ENCODE measurements at regions not wholly inside any gene's neighbourhood (a gene's known extent, or its start where the extent isn't known, plus 50 kb on each side); places are given as distances from the start of the nearest gene placed in this dataset.
"Not testable (repeated sequence)": the region's sequence is repeated elsewhere in the genome, so short reads cannot be mapped to it uniquely, and the experiment has no call there.

GRCh38 chr1:157230500-157230899 lies 92.3 kb upstream of the ETV3 start:
- DNase-seq (ENCODE audit: low read depth in 2 of 2), result no peak

DNA sequence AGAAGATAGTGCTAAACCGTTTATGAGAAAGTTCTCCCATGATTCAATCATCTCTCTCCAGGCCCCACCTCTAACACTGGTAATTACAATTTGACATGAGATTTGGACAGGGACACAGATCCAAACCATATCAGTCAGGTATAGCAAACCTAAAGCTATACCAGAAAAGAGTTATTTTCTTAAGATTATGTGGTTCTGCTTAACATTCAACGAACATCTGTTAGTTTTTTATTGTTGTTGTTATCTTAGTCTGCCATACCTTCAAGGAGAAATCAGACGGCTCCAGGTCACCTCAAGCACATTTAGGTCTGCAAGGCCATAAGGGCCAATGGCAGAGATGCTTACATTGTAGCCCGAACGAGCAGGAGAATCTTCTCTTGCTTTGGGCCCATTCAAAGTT lies 89.5 kb upstream of the ETV3 start:
- no peak for DNase-seq (ENCODE audit: low read depth in 2 of 2)

DNA sequence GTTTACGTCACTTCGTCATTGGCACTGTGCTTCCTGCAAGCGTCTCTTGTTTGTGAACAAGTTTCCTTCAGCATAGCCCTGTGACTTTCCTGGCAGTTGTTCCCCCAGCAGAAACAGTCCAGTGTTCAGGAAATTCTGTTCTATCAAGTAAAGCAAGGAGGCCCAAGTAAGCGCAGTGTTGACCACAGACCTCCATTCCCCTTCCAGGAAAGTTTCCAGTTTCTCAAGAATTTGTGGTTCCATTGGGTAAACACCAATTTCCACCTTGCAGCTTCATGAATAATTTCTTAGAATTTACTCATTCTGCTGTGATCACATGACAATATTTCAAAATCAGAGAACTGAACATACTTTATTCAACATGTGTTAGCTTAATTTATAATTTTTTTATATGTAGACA lies 88.5 kb upstream of the ETV3 start:
- no peak for DNase-seq (ENCODE audit: low read depth in 2 of 2)

DNA sequence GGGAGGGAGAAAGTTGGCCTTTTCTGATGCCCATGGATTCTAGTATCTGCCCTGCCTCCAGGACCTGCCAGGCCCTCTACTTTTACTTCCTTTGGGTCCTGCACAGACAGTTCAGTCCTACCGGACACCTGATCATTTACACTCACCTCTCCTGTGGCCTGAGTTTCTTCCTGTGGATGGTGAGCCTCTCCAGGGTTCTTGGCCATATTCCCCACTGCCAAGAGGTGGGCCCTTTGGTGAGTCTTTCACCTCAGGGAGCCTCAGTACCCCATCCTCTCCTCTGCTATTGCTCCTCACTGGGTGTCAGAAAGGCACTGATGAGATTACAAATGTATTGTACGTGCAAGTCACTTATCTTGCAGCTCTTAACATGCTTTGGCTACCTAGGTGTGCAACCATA lies 81.4 kb upstream of the ETV3 start:
- no peak for DNase-seq (ENCODE audit: low read depth in 2 of 2)

DNA sequence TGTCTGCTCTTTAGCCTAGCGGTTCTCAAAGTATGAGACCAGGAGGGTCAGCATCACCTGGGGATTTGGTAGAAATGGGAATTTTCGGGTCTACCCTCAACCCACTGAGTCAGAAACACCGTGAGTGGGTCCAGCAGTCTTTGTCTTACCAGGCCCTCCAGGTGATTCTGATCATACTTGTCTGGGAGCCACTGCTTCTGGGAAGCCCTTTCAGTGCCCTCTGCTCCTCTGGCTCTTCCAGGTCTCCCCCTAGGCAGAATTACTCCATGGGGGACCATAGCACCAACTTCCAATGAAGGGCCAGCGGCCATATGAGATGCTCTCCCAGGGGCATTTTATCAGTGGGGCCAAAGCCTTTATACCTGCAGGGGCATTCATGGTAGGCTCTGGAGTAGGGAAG lies 81.0 kb upstream of the ETV3 start:
- no peak for DNase-seq (ENCODE audit: low read depth in 2 of 2)

DNA sequence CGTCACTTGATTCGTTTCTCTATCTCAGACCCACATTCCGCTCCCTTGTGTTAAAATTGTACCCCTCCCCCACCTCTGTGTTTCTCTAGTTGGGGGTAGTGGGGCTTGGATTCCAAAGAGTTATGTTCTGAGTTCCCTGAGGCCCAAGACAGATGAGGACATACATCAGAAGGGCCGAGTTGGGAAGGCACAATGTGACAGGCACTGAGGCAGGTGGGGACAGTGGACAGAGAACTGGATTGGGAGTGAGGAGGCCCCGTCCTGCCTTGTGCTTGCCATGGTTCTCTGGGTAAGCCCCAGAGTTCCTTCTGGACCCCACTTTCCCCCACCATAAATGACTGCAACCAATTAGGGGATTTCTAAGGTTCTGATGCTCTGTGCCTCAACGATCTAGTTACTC lies 80.5 kb upstream of the ETV3 start:
- DNase-seq (ENCODE audit: low read depth in 2 of 2), result no peak

DNA sequence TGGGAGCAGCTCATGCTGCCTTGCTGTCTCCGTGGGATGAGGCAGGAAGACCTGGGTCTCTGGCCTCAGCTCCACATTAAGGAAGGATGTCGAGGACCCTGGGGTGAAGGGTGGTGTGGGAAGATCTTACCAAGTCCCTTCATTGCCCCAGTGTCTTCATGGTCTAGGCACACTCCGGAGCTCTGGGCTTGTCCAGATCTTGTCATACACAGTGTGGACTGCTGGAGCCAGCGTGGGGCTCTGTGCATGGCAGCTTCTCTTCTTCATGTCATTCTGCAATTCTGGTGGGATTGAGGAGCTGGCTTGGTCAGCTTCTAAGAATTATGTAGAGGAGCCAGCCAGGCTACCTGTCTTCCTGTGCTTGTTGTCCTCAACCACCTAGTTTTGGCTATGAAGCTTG lies 79.3 kb upstream of the ETV3 start:
- DNase-seq (ENCODE audit: low read depth in 2 of 2), result no peak

DNA sequence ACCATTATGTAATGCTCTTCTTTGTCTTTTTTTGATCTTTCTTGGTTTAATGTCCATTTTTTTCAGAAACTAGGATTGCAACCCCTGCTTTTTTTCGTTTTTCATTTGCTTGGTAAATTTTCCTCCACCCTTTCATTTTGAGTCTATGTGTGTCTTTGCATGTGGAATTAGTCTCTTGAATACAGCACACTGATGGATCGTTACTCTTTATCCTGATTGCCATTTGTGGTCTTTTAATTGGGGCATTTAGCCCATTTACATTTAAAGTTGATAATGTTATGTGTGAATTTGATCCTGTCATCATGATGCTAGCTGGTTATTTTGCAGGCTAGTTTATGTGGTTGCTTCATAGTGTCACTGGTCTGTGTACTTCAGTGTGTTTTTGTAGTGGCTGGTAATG lies 75.6 kb upstream of the ETV3 start:
- DNase-seq (ENCODE audit: low read depth in 2 of 2), result no peak

- no peak for DNase-seq (ENCODE audit: low read depth in 2 of 2)
These were observed 71.3 kb upstream of the ETV3 start for GRCh38 chr1:157209514-157209913.

DNA sequence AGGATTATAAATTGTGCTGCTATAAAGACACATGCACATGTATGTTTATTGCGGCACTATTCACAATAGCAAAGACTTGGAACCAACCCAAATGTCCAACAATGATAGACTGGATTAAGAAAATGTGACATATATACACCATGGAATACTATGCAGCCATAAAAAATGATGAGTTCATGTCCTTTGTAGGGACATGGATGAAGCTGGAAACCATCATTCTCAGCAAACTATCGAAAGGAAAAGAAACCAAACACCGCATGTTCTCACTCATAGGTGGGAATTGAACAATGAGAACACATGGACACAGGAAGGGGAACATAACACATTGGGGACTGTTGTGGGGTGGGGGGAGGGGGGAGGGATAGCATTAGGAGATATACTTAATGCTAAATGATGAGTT lies 67.8 kb upstream of the ETV3 start:
- DNase-seq (ENCODE audit: low read depth in 2 of 2), result not testable (repeated sequence)

GRCh38 chr1:157203166-157203565 lies 65.0 kb upstream of the ETV3 start:
- no peak for DNase-seq (ENCODE audit: low read depth in 2 of 2)

- DNase-seq (ENCODE audit: low read depth in 2 of 2), result no peak
These were observed 64.1 kb upstream of the ETV3 start for GRCh38 chr1:157202331-157202730.

GRCh38 chr1:157201767-157202166 lies 63.6 kb upstream of the ETV3 start:
- no peak for DNase-seq (ENCODE audit: low read depth in 2 of 2)

- no peak for DNase-seq (ENCODE audit: low read depth in 2 of 2)
These were observed 62.3 kb upstream of the ETV3 start for GRCh38 chr1:157200451-157200850.

- DNase-seq (ENCODE audit: low read depth in 2 of 2), result no peak
These were observed 61.2 kb upstream of the ETV3 start for GRCh38 chr1:157199421-157199755.

DNA sequence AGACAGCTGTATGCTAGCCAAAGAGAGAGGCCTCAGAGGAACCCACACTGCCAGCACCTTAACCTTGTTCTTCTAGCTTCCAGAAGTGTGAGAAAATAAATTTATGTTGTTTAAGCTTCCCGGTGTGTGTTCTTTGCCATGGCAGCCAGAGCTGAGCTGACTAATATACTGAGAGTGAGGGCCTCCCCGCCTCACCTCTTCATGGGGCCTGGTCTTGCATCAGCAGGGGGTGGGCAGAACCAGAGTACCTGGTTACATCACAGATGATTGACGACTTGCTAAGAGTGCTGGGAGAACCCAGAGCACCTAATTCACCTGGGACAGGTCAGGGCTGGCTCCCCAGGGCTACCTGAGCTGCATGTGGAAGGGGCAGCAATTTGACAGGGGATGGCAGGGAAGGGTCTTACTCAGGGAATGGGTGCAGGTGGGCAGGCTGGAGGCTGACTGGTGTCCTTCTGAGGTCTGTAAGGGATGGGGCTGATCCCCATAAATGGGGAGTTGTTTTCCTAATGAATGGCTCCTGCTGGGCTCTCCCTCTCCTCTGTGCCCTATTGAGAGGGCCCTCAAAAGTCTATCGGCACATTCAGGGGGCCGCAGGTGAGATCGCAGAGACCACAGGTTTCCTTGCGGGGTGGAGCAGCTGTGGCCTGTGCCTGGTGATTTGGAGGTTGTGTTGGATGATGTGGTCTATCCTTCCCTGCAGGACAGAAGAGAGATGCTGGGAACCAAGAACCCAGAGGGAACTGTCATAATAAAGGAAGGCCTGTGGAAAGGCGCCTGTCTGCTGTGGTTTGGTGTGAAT lies 60.6 kb upstream of the ETV3 start:
- no peak for DNase-seq (ENCODE audit: low read depth in 2 of 2)

DNA sequence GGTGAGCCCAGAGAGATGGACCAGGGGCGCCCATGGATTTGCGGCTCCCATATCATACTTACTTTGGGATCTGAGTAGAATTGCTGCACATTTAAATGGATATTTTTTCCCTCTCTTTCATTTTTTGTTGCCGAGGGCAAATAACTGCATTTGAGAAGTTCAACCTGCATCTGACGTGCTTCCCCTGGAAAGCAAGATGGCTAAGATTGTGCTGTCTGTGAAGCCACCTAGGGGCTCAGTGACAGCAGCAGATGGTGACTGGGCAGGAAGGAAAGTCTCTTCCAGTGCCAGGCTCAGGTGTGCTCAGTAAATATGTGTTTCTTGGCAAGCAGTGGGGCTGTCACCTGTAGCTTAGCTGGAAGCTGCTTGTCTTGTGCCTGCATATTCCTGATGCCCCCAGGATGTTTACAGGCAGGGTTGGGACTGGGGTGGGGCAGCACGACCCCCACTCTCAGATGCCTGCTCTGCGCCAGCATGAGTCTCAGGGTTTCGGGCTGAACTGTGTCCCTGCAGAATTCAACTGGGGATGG lies 59.8 kb upstream of the ETV3 start:
- DNase-seq (ENCODE audit: low read depth in 2 of 2), result no peak

- DNase-seq (ENCODE audit: low read depth in 2 of 2), result not testable (repeated sequence)
These were observed 58.7 kb upstream of the ETV3 start for GRCh38 chr1:157196670-157197456.

GRCh38 chr1:157196245-157196543 lies 58.0 kb upstream of the ETV3 start:
- no peak for DNase-seq (ENCODE audit: low read depth in 2 of 2)

DNA sequence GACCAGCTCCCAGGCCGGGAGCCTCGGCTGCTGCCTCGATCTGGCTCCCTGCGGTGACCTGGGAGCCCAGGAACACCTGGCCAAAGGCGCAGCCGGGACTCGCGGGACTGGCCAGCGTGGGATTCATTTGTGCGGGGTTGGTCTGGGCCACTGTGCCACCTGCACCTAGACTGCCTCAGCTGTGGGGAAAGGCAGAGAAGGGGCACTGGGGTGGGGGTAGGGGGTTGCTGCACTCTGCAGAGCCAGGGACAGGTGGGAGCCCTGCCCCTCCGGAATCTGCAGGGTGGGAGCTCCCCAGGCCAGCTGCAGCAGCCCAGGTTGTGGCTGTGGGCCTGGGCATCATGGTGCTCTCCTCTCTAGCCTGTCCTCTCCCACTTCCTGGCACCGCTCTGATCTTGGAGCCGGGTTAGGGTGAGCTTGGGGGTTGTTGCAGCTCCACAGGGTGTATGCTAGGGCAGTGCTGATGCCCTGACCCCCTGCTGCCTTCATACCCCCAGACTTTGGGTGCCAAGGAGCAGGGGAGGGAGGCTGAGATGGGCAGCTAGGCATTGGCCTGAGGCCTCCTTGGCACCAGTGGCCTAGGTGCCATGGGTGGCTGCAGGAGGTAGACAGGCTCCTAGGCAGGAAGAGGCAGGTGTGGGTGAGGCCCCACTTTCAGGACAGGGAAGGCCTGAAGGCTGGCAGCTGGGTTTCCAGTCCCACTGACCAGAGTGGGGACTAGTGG lies 57.5 kb upstream of the ETV3 start:
- DNase-seq (ENCODE audit: low read depth in 2 of 2), result no peak

DNA sequence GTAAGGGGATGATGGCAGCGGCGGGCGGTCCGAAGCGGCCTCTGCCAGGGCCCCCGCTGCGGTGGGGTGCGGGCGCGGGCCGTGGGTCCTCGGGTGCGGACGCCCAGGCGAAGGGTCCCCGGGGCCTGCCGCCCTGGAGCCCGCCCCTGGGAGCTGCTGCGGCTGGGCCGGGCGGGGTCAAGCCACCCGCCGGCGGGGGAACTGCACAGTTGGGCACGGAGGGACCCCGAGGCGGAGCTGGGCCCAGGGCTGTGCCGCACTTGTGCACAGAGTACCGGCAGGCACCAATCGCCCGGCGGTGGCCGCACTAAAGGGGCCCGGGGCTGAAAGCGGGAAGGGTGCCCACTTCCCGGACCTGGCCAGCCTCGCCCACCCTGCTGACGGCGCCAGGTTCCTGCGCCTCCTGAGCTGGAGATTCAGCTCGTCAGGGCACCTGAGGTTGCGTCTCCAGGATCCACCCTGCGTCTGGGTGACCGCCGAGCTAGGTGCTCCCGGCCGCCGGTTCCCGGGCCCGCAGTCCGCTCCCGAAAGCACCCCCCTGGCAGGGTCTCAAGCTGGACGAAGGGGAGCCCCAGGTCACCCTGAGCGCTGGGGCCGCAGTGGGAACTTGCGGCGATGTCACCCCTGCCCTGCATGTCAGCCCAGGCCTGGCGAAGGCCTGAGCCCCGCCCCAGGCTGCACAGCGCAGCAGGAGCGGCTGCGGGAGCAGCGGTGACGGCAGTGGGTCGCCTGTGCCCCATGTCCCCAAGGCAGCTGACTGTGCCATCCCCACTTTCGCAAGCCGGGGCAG lies 56.7 kb upstream of the ETV3 start:
- DNase-seq (ENCODE audit: low read depth in 2 of 2), result no peak

Measured in activated CD8-positive, alpha-beta memory T cell treated with anti-CD3 and anti-CD28 coated beads for 4 hours (primary cell).